Osteocyte (in vitro differentiated cells): ENCODE measurements at regions not wholly inside any gene's neighbourhood (a gene's known extent, or its start where the extent isn't known, plus 50 kb on each side); places are given as distances from the start of the nearest gene placed in this dataset.

Experiments used
- DNase-seq: peaks from one replicate; pipeline ENCODE4 v3.0.0; 2021; ENCODE audit warnings: mixed read lengths; ENCODE audit not compliant: unreplicated experiment; ENCODE audit errors: extremely low spot score
- H3K27ac Mint-ChIP-seq: one replicate; pipeline ENCODE4 v1.8.0; 2021; ENCODE audit warnings: mild to moderate bottlenecking, mixed read lengths; ENCODE audit not compliant: unreplicated experiment
- H3K27me3 Mint-ChIP-seq: one replicate; pipeline ENCODE4 v1.8.0; 2021; ENCODE audit warnings: mixed read lengths; ENCODE audit not compliant: unreplicated experiment
- H3K36me3 Mint-ChIP-seq: one replicate; pipeline ENCODE4 v1.8.0; 2021; ENCODE audit warnings: mixed read lengths; ENCODE audit not compliant: unreplicated experiment
- H3K4me1 Mint-ChIP-seq: one replicate; pipeline ENCODE4 v1.8.0; 2021; ENCODE audit warnings: mixed read lengths; ENCODE audit not compliant: unreplicated experiment
- H3K4me3 Mint-ChIP-seq: one replicate; pipeline ENCODE4 v1.8.0; 2021; ENCODE audit warnings: mild to moderate bottlenecking, moderate library complexity, mixed read lengths; ENCODE audit not compliant: unreplicated experiment
- H3K9me3 Mint-ChIP-seq: one replicate; pipeline ENCODE4 v1.8.0; 2021; ENCODE audit warnings: mixed read lengths; ENCODE audit not compliant: unreplicated experiment
- TF ChIP-seq, protein P1 (sequence below): fragments of 200-600 bp; sonication (generic); IDR thresholded peaks from 2 replicates; pipeline ENCODE4 v1.5.0; 2021; ENCODE audit warnings: antibody characterized with exemption, mild to moderate bottlenecking, moderate library complexity

DNA sequence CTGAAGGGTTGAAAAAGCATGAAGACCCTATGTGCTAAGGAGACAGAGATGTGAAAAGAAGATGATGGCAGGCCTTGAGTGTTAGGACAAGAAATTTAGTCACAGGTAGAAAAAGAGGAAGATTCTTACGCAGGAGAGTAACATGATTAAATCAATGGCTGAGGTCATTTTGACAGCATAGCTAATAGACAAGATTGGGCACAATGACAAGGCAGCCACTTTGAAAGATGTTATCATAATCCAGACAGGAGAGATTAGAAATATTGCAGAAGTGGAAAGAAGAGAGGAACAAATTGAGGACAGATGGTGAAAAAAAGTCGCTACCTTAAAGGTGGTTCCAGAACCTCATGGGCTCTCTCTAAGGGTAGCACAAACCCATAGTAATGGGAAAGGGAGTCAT lies 228.8 kb upstream of the DDHD1 start:
- H3K9me3 Mint-ChIP-seq, result no peaks in the 10 kb centered on the region
- H3K4me3 Mint-ChIP-seq, result no peak overlapping the region
- TF ChIP-seq, protein P1, sequence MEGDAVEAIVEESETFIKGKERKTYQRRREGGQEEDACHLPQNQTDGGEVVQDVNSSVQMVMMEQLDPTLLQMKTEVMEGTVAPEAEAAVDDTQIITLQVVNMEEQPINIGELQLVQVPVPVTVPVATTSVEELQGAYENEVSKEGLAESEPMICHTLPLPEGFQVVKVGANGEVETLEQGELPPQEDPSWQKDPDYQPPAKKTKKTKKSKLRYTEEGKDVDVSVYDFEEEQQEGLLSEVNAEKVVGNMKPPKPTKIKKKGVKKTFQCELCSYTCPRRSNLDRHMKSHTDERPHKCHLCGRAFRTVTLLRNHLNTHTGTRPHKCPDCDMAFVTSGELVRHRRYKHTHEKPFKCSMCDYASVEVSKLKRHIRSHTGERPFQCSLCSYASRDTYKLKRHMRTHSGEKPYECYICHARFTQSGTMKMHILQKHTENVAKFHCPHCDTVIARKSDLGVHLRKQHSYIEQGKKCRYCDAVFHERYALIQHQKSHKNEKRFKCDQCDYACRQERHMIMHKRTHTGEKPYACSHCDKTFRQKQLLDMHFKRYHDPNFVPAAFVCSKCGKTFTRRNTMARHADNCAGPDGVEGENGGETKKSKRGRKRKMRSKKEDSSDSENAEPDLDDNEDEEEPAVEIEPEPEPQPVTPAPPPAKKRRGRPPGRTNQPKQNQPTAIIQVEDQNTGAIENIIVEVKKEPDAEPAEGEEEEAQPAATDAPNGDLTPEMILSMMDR, result no peak

DNA sequence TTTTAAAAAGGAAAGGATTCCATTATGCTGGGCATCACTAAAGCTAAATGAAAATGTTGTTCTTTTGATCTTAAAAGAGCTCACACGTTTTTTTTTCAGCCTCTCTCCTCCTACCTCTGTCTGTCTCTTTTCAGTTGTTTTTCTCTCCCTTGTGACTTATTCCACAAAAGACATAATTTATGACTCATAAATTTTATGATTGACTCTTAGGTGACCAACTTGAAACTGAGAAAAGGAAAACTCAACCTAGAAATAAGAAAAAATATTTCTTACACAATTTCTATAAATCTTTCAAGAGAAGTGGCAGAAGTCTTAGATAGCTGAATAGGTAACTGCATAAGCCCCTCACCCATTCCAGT lies 227.7 kb upstream of the DDHD1 start:
- Mint-ChIP-seq H3K4me3 (no peak overlapping the region), H3K27me3 (peaks cover 3% of the 10 kb centered on the region)

More for the DNA sequence above, 228.8 kb upstream of the DDHD1 start:
- DNase-seq, result no peak
- Mint-ChIP-seq H3K36me3 (no peaks in the 10 kb centered on the region), H3K4me1 (peaks cover 8% of the 10 kb centered on the region), H3K27me3 (peaks cover 3% of the 10 kb centered on the region), H3K27ac (no peak overlapping the region)

DNA sequence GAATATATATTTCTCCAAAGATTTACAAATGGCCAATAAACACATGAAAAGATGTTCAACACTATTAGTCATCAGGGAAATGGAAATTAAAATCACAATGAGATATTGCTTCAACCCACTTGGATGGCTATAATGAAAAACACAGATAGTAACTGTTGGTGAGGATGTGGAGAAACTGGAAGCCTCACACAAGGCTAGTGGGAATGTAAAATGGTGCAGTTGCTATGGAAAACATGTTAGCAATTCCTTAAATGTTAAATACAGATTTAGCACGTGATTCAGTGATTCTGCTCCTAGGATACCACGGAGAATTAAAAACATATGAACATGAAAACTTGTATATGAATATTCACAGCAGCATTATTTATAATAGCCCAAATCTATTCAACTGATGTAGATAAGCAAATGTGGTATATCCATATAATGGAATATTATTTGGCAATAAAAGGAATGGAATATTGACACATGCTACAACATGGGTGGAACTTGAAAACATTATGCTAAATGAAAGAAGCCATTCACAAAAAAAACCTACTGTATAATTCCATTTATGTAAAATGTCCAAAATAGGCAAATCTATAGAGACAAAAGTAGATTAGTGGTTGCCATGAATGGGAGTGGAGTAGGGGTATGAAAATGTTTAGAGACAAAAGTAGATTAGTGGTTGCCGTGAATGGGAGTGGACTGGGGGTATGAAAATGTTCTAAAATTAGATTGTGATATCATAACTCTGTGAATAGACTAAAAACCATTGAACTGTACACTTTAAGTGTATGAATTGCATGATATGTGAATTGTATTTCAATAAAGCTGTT lies 227.1 kb upstream of the DDHD1 start:
- Mint-ChIP-seq H3K27me3 (peaks cover 3% of the 10 kb centered on the region), H3K36me3 (no peaks in the 10 kb centered on the region), H3K4me1 (peaks cover 8% of the 10 kb centered on the region), H3K9me3 (no peaks in the 10 kb centered on the region), H3K27ac (no peak overlapping the region), H3K4me3 (no peak overlapping the region)
- TF ChIP-seq, protein P1, result no peak
- DNase-seq, result no peak

More for the DNA sequence above, 227.7 kb upstream of the DDHD1 start:
- H3K4me1 Mint-ChIP-seq, result peaks cover 8% of the 10 kb centered on the region
- TF ChIP-seq, protein P1, result no peak
- H3K27ac Mint-ChIP-seq, result no peak overlapping the region
- H3K9me3 Mint-ChIP-seq, result no peaks in the 10 kb centered on the region
- no peaks in the 10 kb centered on the region for H3K36me3 Mint-ChIP-seq
- DNase-seq, result no peak

DNA sequence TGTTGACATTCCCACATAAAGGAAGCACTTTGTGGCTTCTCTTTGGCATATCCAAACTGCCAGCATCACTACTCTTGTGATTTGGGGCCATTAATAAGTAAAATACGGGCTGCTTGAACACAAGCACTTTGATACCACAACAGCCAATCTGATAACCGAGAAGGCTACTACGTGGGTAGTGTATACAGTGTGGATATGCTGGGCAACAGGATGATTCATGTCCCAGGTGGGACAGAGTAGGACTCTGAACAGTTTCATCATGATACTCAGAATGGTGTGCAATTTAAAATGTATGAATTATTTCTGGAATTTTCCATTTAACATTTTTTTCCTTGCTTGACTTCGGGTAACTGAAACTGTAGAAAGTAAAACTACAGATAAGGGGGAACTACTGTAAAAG lies 225.0 kb upstream of the DDHD1 start:
- H3K4me1 Mint-ChIP-seq, result peaks cover 15% of the 10 kb centered on the region
- H3K27ac Mint-ChIP-seq, result no peak overlapping the region
- H3K4me3 Mint-ChIP-seq, result no peak overlapping the region
- H3K36me3 Mint-ChIP-seq, result no peaks in the 10 kb centered on the region
- H3K9me3 Mint-ChIP-seq, result no peaks in the 10 kb centered on the region
- H3K27me3 Mint-ChIP-seq, result peaks cover 7% of the 10 kb centered on the region
- no peak for DNase-seq
- TF ChIP-seq, protein P1, result no peak

DNA sequence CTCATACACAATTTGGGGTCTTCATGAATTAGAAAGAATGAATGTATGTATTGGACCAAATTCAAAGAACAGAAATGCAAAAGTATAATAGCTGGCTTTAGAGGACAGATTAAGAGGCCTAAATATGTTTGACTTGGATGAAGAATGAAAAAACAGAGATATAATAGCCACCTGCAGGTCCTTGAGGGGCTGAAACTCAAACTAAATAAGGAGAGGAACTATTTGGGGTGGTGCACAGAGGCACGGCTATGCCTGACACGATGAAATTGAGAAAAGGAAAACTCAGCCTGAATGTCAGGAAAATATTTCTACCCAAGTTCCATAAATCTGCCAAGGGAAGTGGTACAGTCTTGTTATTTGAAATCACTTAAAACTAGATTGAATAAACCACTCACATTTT lies 222.9 kb upstream of the DDHD1 start:
- TF ChIP-seq, protein P1, result no peak

More for the DNA sequence above, 222.9 kb upstream of the DDHD1 start:
- H3K4me3 Mint-ChIP-seq, result no peak overlapping the region
- H3K36me3 Mint-ChIP-seq, result no peaks in the 10 kb centered on the region
- peaks cover 13% of the 10 kb centered on the region for H3K27me3 Mint-ChIP-seq
- no peak for DNase-seq
- H3K27ac Mint-ChIP-seq, result no peak overlapping the region
- H3K9me3 Mint-ChIP-seq, result no peaks in the 10 kb centered on the region
- peaks cover 16% of the 10 kb centered on the region for H3K4me1 Mint-ChIP-seq
